ENCODE measurements at regions not wholly inside any gene's neighbourhood (a gene's known extent, or its start where the extent isn't known, plus 50 kb on each side); places are given as distances from the start of the nearest gene placed in this dataset.

- Histone ChIP-seq H3K9ac (replicated peaks in 1 of 4; ENCODE audit: extremely low read depth in 1 of 4, low read depth in 3 of 4, low read length in 3 of 4) (no peak overlapping the region), H2BK15ac (ENCODE audit: low read length) (no peak overlapping the region)
- CTCF ChIA-PET (ENCODE audit: partially characterized antibody) = interaction anchor here (0.9 to 1.8 kb wide), 4 partner anchors 14 to 127 kb away, joined by 3 to 8 read pairs (median 4); no protein-coding TSS in a partner anchor
- TF ChIP-seq RBBP5 (IDR thresholded peaks at IDR 0.05; ENCODE audit: borderline replicate concordance, low read depth, low read length) = no peak
- no peak for TF ChIP-seq EP300 (IDR thresholded peaks at IDR 0.05; ENCODE audit: borderline replicate concordance in 1 of 2, low read depth in 2 of 2, low read length in 2 of 2)
- TF ChIP-seq TBP (IDR thresholded peaks at IDR 0.05; ENCODE audit: low read depth, low read length) = no peak
- no peak for TF ChIP-seq ATF2 (IDR thresholded peaks at IDR 0.05; ENCODE audit: low read length)
- TF ChIP-seq RXRA (IDR thresholded peaks at IDR 0.05; ENCODE audit: insufficient read depth, low read depth, low read length) = no peak
- TF ChIP-seq RAD21 (IDR thresholded peaks at IDR 0.05 in 1 of 2, conservative IDR thresholded peaks at IDR 0.05 in 1 of 2; ENCODE audit: low read depth in 2 of 2, low read length in 2 of 2) = no peak
- no peak for TF ChIP-seq CTCF (IDR thresholded peaks at IDR 0.05; ENCODE audit: control extremely low read depth in 1 of 3, insufficient read depth in 1 of 3, low read depth in 1 of 3, low read length in 3 of 3)
- no peak for TF ChIP-seq SIRT6 (IDR thresholded peaks at IDR 0.05; ENCODE audit: low read length)
- no peak for TF ChIP-seq POLR2AphosphoS5 (IDR thresholded peaks at IDR 0.05; ENCODE audit: low read depth, low read length)
- TF ChIP-seq TEAD4 (IDR thresholded peaks at IDR 0.05; ENCODE audit: low read depth, low read length) = no peak
Measured at GRCh38 chr1:175872588-175872987, 129.2 kb upstream of the TNR start.

More at GRCh38 chr1:175872588-175872987, 129.2 kb upstream of the TNR start:
- FAIRE-seq (no peak), DNase-seq (ENCODE audit: low read depth in 1 of 2, low spot score in 2 of 2) (no peak)
- Histone ChIP-seq H3K23ac (ENCODE audit: insufficient read length) (no peak overlapping the region), H3K56ac (replicated peaks; ENCODE audit: insufficient read length, low read depth, low read length) (no peak overlapping the region), H2BK12ac (ENCODE audit: low read depth, low read length) (no peak overlapping the region), H2AK5ac (ENCODE audit: low read depth, low read length) (no peak overlapping the region), H2AFZ (ENCODE audit: low read length) (no peak overlapping the region), H4K91ac (replicated peaks; ENCODE audit: insufficient read length, low read length) (no peak overlapping the region), H2BK20ac (ENCODE audit: low read length) (no peak overlapping the region), H3K79me1 (ENCODE audit: low read depth, low read length) (no peaks in the 10 kb centered on the region), H3K4ac (replicated peaks; ENCODE audit: insufficient read length, low read depth, low read length) (no peak overlapping the region), H3K4me3 (ENCODE audit: extremely low read depth in 1 of 4, insufficient read depth in 2 of 4, low read depth in 3 of 4, low read length in 4 of 4) (no peak overlapping the region), H2BK120ac (replicated peaks; ENCODE audit: low read depth, low read length) (no peak overlapping the region), H3K9me3 (ENCODE audit: insufficient read depth in 2 of 2, low read depth in 1 of 2, low read length in 1 of 2) (no peaks in the 10 kb centered on the region), H4K20me1 (replicated peaks in 1 of 2; ENCODE audit: control insufficient read depth in 1 of 2, insufficient read depth in 2 of 2, low read length in 2 of 2) (no peaks in the 10 kb centered on the region), H3K27ac (ENCODE audit: low read depth, low read length) (no peak overlapping the region), H2BK5ac (ENCODE audit: low read depth, low read length) (no peak overlapping the region), H3K79me2 (ENCODE audit: control insufficient read depth in 1 of 2, insufficient read depth in 2 of 2, low read length in 2 of 2) (no peaks in the 10 kb centered on the region), H3K4me1 (replicated peaks in 1 of 4; ENCODE audit: control insufficient read depth in 3 of 4, insufficient read depth in 4 of 4, low read length in 3 of 4) (peaks cover 0 to 4% (median 2%) of the 10 kb centered on the region in 4 experiments; a peak in 1 of 7 replicates), H3K14ac (ENCODE audit: insufficient read length) (no peak overlapping the region), H3K18ac (ENCODE audit: extremely low read depth, low read length) (no peak overlapping the region), H3K4me2 (ENCODE audit: insufficient read depth in 1 of 2, low read depth in 2 of 2, low read length in 2 of 2) (no peak overlapping the region), H3K36me3 (ENCODE audit: control insufficient read depth in 2 of 4, insufficient read depth in 4 of 4, low read length in 3 of 4) (no peaks in the 10 kb centered on the region), H3K27me3 (replicated peaks in 1 of 4; ENCODE audit: control insufficient read depth in 3 of 4, extremely low read depth in 1 of 4, insufficient read depth in 3 of 4, low read length in 3 of 4) (peaks cover 0 to 2% (median 0%) of the 10 kb centered on the region in 4 experiments; a peak in 3 of 7 replicates), H4K5ac (ENCODE audit: insufficient read length, low read depth, low read length) (no peak overlapping the region), H4K8ac (ENCODE audit: extremely low read depth, insufficient read depth, low read length) (no peak overlapping the region), H3K23me2 (ENCODE audit: low read depth, low read length) (no peaks in the 10 kb centered on the region)
- POLR2A ChIA-PET (ENCODE audit: partially characterized antibody) = no interaction called here
- 71% methylated on average over 4 of the region's 4 CpGs; no CpG with 5 or more reads in 1 of the 2 experiments for WGBS, 2 experiments (ENCODE audit: extremely low coverage in 1 of 2, insufficient coverage in 1 of 2, insufficient read length in 1 of 2, insufficient replicate concordance in 2 of 2, low coverage in 1 of 2, low lambda C conversion rate in 2 of 2, missing lambda C conversion rate in 1 of 2)
